Fibroblast of pulmonary artery (primary cell): ENCODE measurements at regions not wholly inside any gene's neighbourhood (a gene's known extent, or its start where the extent isn't known, plus 50 kb on each side); places are given as distances from the start of the nearest gene placed in this dataset.
"Not testable (repeated sequence)": the region's sequence is repeated elsewhere in the genome, so short reads cannot be mapped to it uniquely, and the experiment has no call there.

ENCODE experiments used
- DNase-seq: peaks from one replicate; pipeline ENCODE4 v3.0.0-alpha.2; 2010; ENCODE audit warnings: low read depth
- H3K4me3 ChIP-seq: replicated peaks from 2 replicates; pipeline ENCODE4 v1.5.1; 2011; ENCODE audit warnings: low read depth, mild to moderate bottlenecking, control low read depth, low read length, moderate library complexity
- CTCF ChIP-seq: IDR thresholded peaks from 2 replicates; pipeline ENCODE4 v1.5.1; 2011; ENCODE audit warnings: mild to moderate bottlenecking, control low read depth, low read length, inconsistent platforms; ENCODE audit errors: missing control alignments

- no peak overlapping the region for H3K4me3 ChIP-seq
- no peak for TF ChIP-seq CTCF
- DNase-seq = no peak
These were observed 279.5 kb downstream of the FOXL1 start for GRCh38 chr16:86857807-86858206.

GRCh38 chr16:86858501-86858900, 280.2 kb downstream of the FOXL1 start:
- no peak for TF ChIP-seq CTCF
- no peak overlapping the region for H3K4me3 ChIP-seq
- no peak for DNase-seq

GRCh38 chr16:86861270-86861858, 283.0 kb downstream of the FOXL1 start:
- DNase-seq = not testable (repeated sequence)

GRCh38 chr16:86862595-86863280, 284.4 kb downstream of the FOXL1 start:
- TF ChIP-seq CTCF = no peak
- DNase-seq = no peak
- H3K4me3 ChIP-seq = no peak overlapping the region

More at GRCh38 chr16:86861270-86861858, 283.0 kb downstream of the FOXL1 start:
- not testable (repeated sequence) for H3K4me3 ChIP-seq

GRCh38 chr16:86863609-86864008, 285.3 kb downstream of the FOXL1 start:
- DNase-seq = no peak
- no peak for TF ChIP-seq CTCF
- H3K4me3 ChIP-seq = no peak overlapping the region

- TF ChIP-seq CTCF = no peak
- DNase-seq = no peak
These were observed 286.2 kb downstream of the FOXL1 start for GRCh38 chr16:86864586-86864985.

GRCh38 chr16:86865851-86866662, 287.7 kb downstream of the FOXL1 start:
- no peak for TF ChIP-seq CTCF
- DNase-seq = peak; percentile 5
- no peak overlapping the region for H3K4me3 ChIP-seq

More at GRCh38 chr16:86864586-86864985, 286.2 kb downstream of the FOXL1 start:
- H3K4me3 ChIP-seq = no peak overlapping the region
